ENCODE measurements at regions not wholly inside any gene's neighbourhood (a gene's known extent, or its start where the extent isn't known, plus 50 kb on each side); places are given as distances from the start of the nearest gene placed in this dataset.
A peak's percentile ranks its signal among the peaks of the same experiment; 100 is the strongest.

- DNase-seq (ENCODE audit: low spot score), result no peak
These were observed 139.8 kb downstream of the BCOR start for GRCh38 chrX:39957816-39958566.

GRCh38 chrX:39958850-39959249 is 138.9 kb downstream of the BCOR start:
- no peak for DNase-seq (ENCODE audit: low spot score)

GRCh38 chrX:39960219-39960618 is 137.5 kb downstream of the BCOR start:
- no peak for DNase-seq (ENCODE audit: low spot score)

GRCh38 chrX:39961441-39961840 is 136.3 kb downstream of the BCOR start:
- no peak for DNase-seq (ENCODE audit: low spot score)

GRCh38 chrX:39965051-39965573 is 132.6 kb downstream of the BCOR start:
- DNase-seq (ENCODE audit: low spot score), result no peak

- no peak for DNase-seq (ENCODE audit: low spot score)
These were observed 131.6 kb downstream of the BCOR start for GRCh38 chrX:39966176-39966575.

GRCh38 chrX:39967348-39967747 is 130.4 kb downstream of the BCOR start:
- no peak for DNase-seq (ENCODE audit: low spot score)

GRCh38 chrX:39969099-39969818 is 128.5 kb downstream of the BCOR start:
- peak; percentile 3 for DNase-seq (ENCODE audit: low spot score)

GRCh38 chrX:39969819-39970504 is 127.8 kb downstream of the BCOR start:
- no peak for DNase-seq (ENCODE audit: low spot score)

- DNase-seq (ENCODE audit: low spot score), result no peak
These were observed 126.0 kb downstream of the BCOR start for GRCh38 chrX:39971760-39972159.

GRCh38 chrX:39972340-39972739 is 125.4 kb downstream of the BCOR start:
- no peak for DNase-seq (ENCODE audit: low spot score)

- DNase-seq (ENCODE audit: low spot score), result no peak
These were observed 123.9 kb downstream of the BCOR start for GRCh38 chrX:39973810-39974209.

GRCh38 chrX:39974270-39974669 is 123.5 kb downstream of the BCOR start:
- DNase-seq (ENCODE audit: low spot score), result no peak

GRCh38 chrX:39975101-39975925 is 122.4 kb downstream of the BCOR start:
- no peak for DNase-seq (ENCODE audit: low spot score)

GRCh38 chrX:39981946-39982345 is 115.8 kb downstream of the BCOR start:
- no peak for DNase-seq (ENCODE audit: low spot score)

- no peak for DNase-seq (ENCODE audit: low spot score)
These were observed 114.8 kb downstream of the BCOR start for GRCh38 chrX:39982948-39983347.

- DNase-seq (ENCODE audit: low spot score), result no peak
These were observed 114.0 kb downstream of the BCOR start for GRCh38 chrX:39983715-39984114.

- DNase-seq (ENCODE audit: low spot score), result no peak
These were observed 113.4 kb downstream of the BCOR start for GRCh38 chrX:39984191-39984956.

- no peak for DNase-seq (ENCODE audit: low spot score)
These were observed 112.7 kb downstream of the BCOR start for GRCh38 chrX:39985071-39985470.

- no peak for DNase-seq (ENCODE audit: low spot score)
These were observed 112.2 kb downstream of the BCOR start for GRCh38 chrX:39985551-39985950.

GRCh38 chrX:39988496-39988895 is 109.3 kb downstream of the BCOR start:
- no peak for DNase-seq (ENCODE audit: low spot score)
